Endometrial microvascular endothelial cells (primary cell): ENCODE measurements at regions not wholly inside any gene's neighbourhood (a gene's known extent, or its start where the extent isn't known, plus 50 kb on each side); places are given as distances from the start of the nearest gene placed in this dataset.

ENCODE experiments used
- in situ Hi-C: cut with HindIII; loops from 2 replicates; pipeline ENCODE4 v1.10.0; 2017; ENCODE audit warnings: low sequenced_read_pairs, low pct_unique_long_range_greater_than_20kb; ENCODE audit errors: inconsistent ontology term

GRCh38 chr5:88390481-88390880 is 121.8 kb upstream of the TMEM161B start:
- in situ Hi-C loops, result no loop called here

- in situ Hi-C loops, result no loop called here
These were observed 121.4 kb upstream of the TMEM161B start for GRCh38 chr5:88390096-88390441.

- in situ Hi-C loops, result no loop called here
These were observed 120.9 kb upstream of the TMEM161B start for GRCh38 chr5:88389338-88390095.

- in situ Hi-C loops, result no loop called here
These were observed 120.1 kb upstream of the TMEM161B start for GRCh38 chr5:88388476-88389337.

- in situ Hi-C loops, result no loop called here
These were observed 116.2 kb upstream of the TMEM161B start for GRCh38 chr5:88384886-88385285.

- in situ Hi-C loops, result no loop called here
These were observed 111.7 kb upstream of the TMEM161B start for GRCh38 chr5:88380332-88380731.

- in situ Hi-C loops, result no loop called here
These were observed 109.3 kb upstream of the TMEM161B start for GRCh38 chr5:88377705-88378656.

- in situ Hi-C loops, result no loop called here
These were observed 108.6 kb upstream of the TMEM161B start for GRCh38 chr5:88377240-88377639.

- in situ Hi-C loops, result no loop called here
These were observed 108.1 kb upstream of the TMEM161B start for GRCh38 chr5:88376728-88377127.

GRCh38 chr5:88374391-88374790 is 105.7 kb upstream of the TMEM161B start:
- in situ Hi-C loops, result no loop called here

- in situ Hi-C loops, result no loop called here
These were observed 102.2 kb upstream of the TMEM161B start for GRCh38 chr5:88370824-88371223.

GRCh38 chr5:88368201-88368600 is 99.6 kb upstream of the TMEM161B start:
- in situ Hi-C loops, result no loop called here

- in situ Hi-C loops, result no loop called here
These were observed 96.3 kb upstream of the TMEM161B start for GRCh38 chr5:88364991-88365390.

GRCh38 chr5:88355490-88356050 is 86.9 kb upstream of the TMEM161B start:
- in situ Hi-C loops, result no loop called here

- in situ Hi-C loops, result no loop called here
These were observed 57.2 kb upstream of the TMEM161B start for GRCh38 chr5:88325868-88326267.

GRCh38 chr5:88322785-88323184 is 54.1 kb upstream of the TMEM161B start:
- in situ Hi-C loops, result no loop called here
